GM12874 (cell line): ENCODE measurements at regions not wholly inside any gene's neighbourhood (a gene's known extent, or its start where the extent isn't known, plus 50 kb on each side); places are given as distances from the start of the nearest gene placed in this dataset.

Source experiments
- CTCF ChIP-seq: IDR thresholded peaks from 2 replicates; pipeline ENCODE4 v1.5.1; 2011; ENCODE audit warnings: low read depth, mild to moderate bottlenecking, control low read depth, low read length, moderate library complexity; ENCODE audit not compliant: insufficient read depth

DNA sequence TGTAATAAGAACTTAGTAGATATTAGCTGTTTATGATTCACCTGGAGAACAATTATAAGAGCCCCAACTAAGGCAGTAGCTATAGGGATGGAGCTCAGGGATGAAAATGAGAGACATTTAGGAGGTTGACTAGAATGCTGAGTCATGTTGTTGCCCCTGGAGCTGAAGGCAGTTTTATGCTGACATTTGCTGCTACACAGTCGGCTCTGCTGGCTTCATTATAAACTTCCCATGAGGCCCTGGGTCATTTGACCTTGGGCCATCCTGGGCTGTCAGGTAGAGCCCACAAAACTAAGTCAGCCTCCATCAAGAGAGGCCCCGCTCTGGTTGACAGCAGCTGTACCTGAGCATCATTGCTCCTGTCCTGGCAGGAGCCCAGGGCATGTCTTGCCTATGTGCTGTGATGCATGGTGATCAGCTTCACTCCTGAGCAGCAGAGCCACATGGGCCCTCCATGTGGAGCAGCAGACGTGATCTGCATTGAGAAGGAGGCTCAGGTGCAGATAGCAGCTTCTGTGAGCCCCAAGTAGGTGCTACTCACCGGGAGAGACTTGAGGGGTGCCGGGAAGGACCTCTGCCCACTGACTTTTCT lies 112.4 kb downstream of the TBX19 start:
- TF ChIP-seq CTCF: no peak

- no peak for TF ChIP-seq CTCF
These were observed 111.4 kb downstream of the TBX19 start for GRCh38 chr1:168391851-168392681.

DNA sequence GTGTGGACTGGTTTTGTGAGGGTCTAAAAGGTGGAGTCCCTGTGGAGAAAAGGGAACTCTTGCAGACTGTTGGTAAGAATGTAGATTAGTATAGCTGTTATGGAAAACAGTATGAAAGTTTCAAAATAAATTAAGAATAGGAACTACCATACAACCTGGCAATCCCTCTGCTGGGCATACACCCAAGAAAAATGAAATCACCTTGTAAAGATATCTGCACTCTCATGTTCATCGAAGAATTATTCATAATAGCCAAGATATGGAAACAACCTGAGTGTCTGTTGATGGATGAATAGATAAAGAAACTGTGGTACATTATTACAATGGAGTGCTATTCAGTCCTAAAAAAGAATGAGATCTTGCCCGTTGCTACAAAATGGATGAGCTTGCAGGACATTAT lies 109.6 kb downstream of the TBX19 start:
- TF ChIP-seq CTCF: no peak

DNA sequence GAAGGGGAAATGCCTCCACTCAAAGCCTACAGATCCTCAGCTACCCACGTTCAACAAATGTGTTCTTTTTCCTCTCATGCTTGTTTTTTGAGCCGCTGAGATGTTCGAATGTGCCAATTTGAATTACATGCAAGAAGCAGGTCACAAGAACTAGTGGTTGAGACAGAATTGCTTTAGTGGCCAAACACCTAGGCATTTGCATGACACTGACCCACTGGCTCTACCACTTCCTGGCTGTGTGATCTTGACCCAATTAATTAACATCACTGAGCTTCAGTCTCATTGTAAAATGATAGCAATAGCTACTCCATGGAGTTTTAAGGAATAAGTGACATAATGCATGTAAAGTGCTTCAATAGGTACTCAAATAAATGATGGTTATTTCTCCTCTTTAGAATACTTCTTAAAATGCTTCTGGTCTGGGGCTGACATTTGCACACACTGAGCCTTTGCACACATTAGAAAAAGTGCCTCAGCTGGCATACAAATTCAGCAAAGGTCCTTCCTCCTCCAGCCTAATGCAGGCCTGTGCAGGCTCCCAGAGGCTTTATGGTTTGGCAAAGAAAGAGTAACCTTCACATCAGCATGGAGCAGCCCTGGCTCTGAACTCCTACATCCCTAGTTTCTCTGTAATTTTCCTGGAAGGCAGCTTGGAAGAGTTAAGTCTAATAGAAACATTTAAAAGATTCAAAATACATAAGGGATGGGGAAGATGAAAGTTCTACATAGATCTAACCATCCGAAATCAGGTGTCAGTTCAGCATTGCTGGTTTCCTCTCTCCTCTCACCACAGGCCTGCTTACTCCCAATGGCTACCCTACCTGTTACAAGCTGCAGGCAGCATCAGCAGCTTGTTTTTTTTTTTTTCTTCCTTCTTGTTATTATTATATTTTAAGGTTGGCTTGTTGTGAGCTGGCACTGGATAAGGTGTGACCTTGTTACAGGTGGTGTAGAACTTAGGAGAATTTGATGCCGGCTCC lies 107.4 kb downstream of the TBX19 start:
- no peak for TF ChIP-seq CTCF

- no peak for TF ChIP-seq CTCF
These were observed 106.4 kb downstream of the TBX19 start for GRCh38 chr1:168386949-168387586.

GRCh38 chr1:168386492-168386891 lies 105.8 kb downstream of the TBX19 start:
- no peak for TF ChIP-seq CTCF
